ENCODE measurements at regions not wholly inside any gene's neighbourhood (a gene's known extent, or its start where the extent isn't known, plus 50 kb on each side); places are given as distances from the start of the nearest gene placed in this dataset.

GRCh38 chr1:4032571-4032970, 132.5 kb upstream of the C1orf174 start:
- Histone ChIP-seq H3K4me3 (no peak overlapping the region), H3K9me3 (replicated peaks) (peaks cover 10% of the 10 kb centered on the region), H3K27ac (replicated peaks) (no peak overlapping the region), H3K4me1 (no peaks in the 10 kb centered on the region), H3K36me3 (no peaks in the 10 kb centered on the region), H3K27me3 (ENCODE audit: low read depth) (peaks cover 84% of the 10 kb centered on the region)
- intact Hi-C loops (cut with micrococcal nuclease): no loop called here
- no peak for DNase-seq
- TF ChIP-seq CTCF (IDR thresholded peaks at IDR 0.05; ENCODE audit: borderline replicate concordance): no peak

- Histone ChIP-seq H3K4me1 (no peaks in the 10 kb centered on the region), H3K36me3 (no peaks in the 10 kb centered on the region), H3K27ac (replicated peaks) (no peak overlapping the region), H3K4me3 (no peak overlapping the region), H3K27me3 (ENCODE audit: low read depth) (peaks cover 84% of the 10 kb centered on the region), H3K9me3 (replicated peaks) (peaks cover 10% of the 10 kb centered on the region)
- DNase-seq: no peak
- intact Hi-C loops (cut with micrococcal nuclease): no loop called here
- TF ChIP-seq CTCF (IDR thresholded peaks at IDR 0.05; ENCODE audit: borderline replicate concordance): no peak
Observed at GRCh38 chr1:4033129-4033676, 133.1 kb upstream of the C1orf174 start.

GRCh38 chr1:4033713-4034112, 133.6 kb upstream of the C1orf174 start:
- no peak overlapping the region for H3K4me3 ChIP-seq
- intact Hi-C loops (cut with micrococcal nuclease): no loop called here
- peaks cover 82% of the 10 kb centered on the region for H3K27me3 ChIP-seq (ENCODE audit: low read depth)
- H3K27ac ChIP-seq (replicated peaks): no peak overlapping the region
- no peak for TF ChIP-seq CTCF (IDR thresholded peaks at IDR 0.05; ENCODE audit: borderline replicate concordance)
- no peaks in the 10 kb centered on the region for H3K36me3 ChIP-seq
- H3K9me3 ChIP-seq (replicated peaks): peaks cover 10% of the 10 kb centered on the region
- no peaks in the 10 kb centered on the region for H3K4me1 ChIP-seq
- no peak for DNase-seq

- intact Hi-C loops (cut with micrococcal nuclease): no loop called here
- peaks cover 75% of the 10 kb centered on the region for H3K27me3 ChIP-seq (ENCODE audit: low read depth)
- peaks cover 10% of the 10 kb centered on the region for H3K9me3 ChIP-seq (replicated peaks)
- H3K27ac ChIP-seq (replicated peaks): no peak overlapping the region
- TF ChIP-seq CTCF (IDR thresholded peaks at IDR 0.05; ENCODE audit: borderline replicate concordance): no peak
- no peaks in the 10 kb centered on the region for H3K4me1 ChIP-seq
- no peaks in the 10 kb centered on the region for H3K36me3 ChIP-seq
- no peak for DNase-seq
- no peak overlapping the region for H3K4me3 ChIP-seq
Observed at GRCh38 chr1:4034318-4034887, 134.3 kb upstream of the C1orf174 start.

GRCh38 chr1:4044967-4045366, 144.9 kb upstream of the C1orf174 start:
- Histone ChIP-seq H3K9me3 (replicated peaks) (peaks cover under 1% of the 10 kb centered on the region), H3K27me3 (ENCODE audit: low read depth) (peaks cover 54% of the 10 kb centered on the region), H3K4me3 (no peak overlapping the region), H3K27ac (replicated peaks) (no peak overlapping the region), H3K4me1 (no peaks in the 10 kb centered on the region), H3K36me3 (no peaks in the 10 kb centered on the region)
- DNase-seq: no peak
- TF ChIP-seq CTCF (IDR thresholded peaks at IDR 0.05; ENCODE audit: borderline replicate concordance): no peak
- intact Hi-C loops (cut with micrococcal nuclease): no loop called here

Data from left ventricle myocardium inferior (tissue), 1 donor.